Natural killer cell (primary cell): ENCODE measurements at regions not wholly inside any gene's neighbourhood (a gene's known extent, or its start where the extent isn't known, plus 50 kb on each side); places are given as distances from the start of the nearest gene placed in this dataset.
"Not testable (repeated sequence)": the region's sequence is repeated elsewhere in the genome, so short reads cannot be mapped to it uniquely, and the experiment has no call there.

Experiments used
- ATAC-seq, 3 donors: fragments of 150-1000 bp in 2 of 3; fragments of 200-7000 bp in 1 of 3; cut with Tn5 transposase; 1 replicate in 1 of 3; 2 replicates in 2 of 3; pipeline ENCODE4 v1.10.0; 2021; ENCODE audit warnings: mild to moderate bottlenecking in 2 of 3, moderate library complexity in 2 of 3
- DNase-seq, 2 donors: peaks; one replicate each; pipeline versions ENCODE4 v3.0.0 to v3.0.0-alpha.2; 2013 to 2021; ENCODE audit warnings: mixed read lengths in 1 of 2
- H3K27ac ChIP-seq: one replicate; pipeline ENCODE4 v1.5.1; 2013; ENCODE audit warnings: mild to moderate bottlenecking, low read length
- H3K27me3 ChIP-seq: one replicate; pipeline ENCODE4 v1.6.1; 2013; ENCODE audit warnings: low read length; ENCODE audit not compliant: control insufficient read depth, insufficient read depth
- H3K36me3 ChIP-seq: one replicate; pipeline ENCODE4 v1.6.1; 2013; ENCODE audit warnings: low read length; ENCODE audit not compliant: control insufficient read depth, insufficient read depth
- H3K4me1 ChIP-seq: one replicate; pipeline ENCODE4 v1.6.1; 2013; ENCODE audit warnings: low read length; ENCODE audit not compliant: control insufficient read depth, insufficient read depth
- H3K4me3 ChIP-seq: one replicate; pipeline ENCODE4 v1.5.1; 2013; ENCODE audit warnings: low read length
- H3K9me3 ChIP-seq: one replicate; pipeline ENCODE4 v1.6.1; 2013; ENCODE audit warnings: low read length; ENCODE audit not compliant: control insufficient read depth, insufficient read depth
- H3K27ac Mint-ChIP-seq, 2 donors: one replicate each; pipeline ENCODE4 v1.8.0; 2022; ENCODE audit warnings: mild to moderate bottlenecking in 2 of 2, mixed read lengths in 2 of 2, moderate library complexity in 1 of 2
- H3K27me3 Mint-ChIP-seq, 2 donors: one replicate each; pipeline ENCODE4 v1.8.0; 2022; ENCODE audit warnings: low read depth in 2 of 2, mixed read lengths in 2 of 2
- H3K36me3 Mint-ChIP-seq: one replicate; pipeline ENCODE4 v1.8.0; 2022; ENCODE audit warnings: mixed read lengths
- H3K4me1 Mint-ChIP-seq, 2 donors: one replicate each; pipeline ENCODE4 v1.8.0; 2022; ENCODE audit warnings: mixed read lengths in 2 of 2
- H3K4me3 Mint-ChIP-seq: one replicate; pipeline ENCODE4 v1.8.0; 2022; ENCODE audit warnings: mild to moderate bottlenecking, moderate library complexity, mixed read lengths
- H3K9me3 Mint-ChIP-seq, 2 donors: one replicate each; pipeline ENCODE4 v1.8.0; 2022; ENCODE audit warnings: mixed read lengths in 2 of 2
- WGBS: methylation state at CpG from one replicate; pipeline ENCODE4 v1.1.7; 2013; ENCODE audit warnings: missing lambda C conversion rate; ENCODE audit not compliant: insufficient coverage; 5-methylcytosine and 5-hydroxymethylcytosine counted together
- intact Hi-C: fragments of 100-400 bp; cut with micrococcal nuclease; formaldehyde crosslinking; loops from one replicate; pipeline ENCODE4 v1.14.2; 2022

GRCh38 chr9:63326665-63327064, 1958.3 kb downstream of the FOXD4L5 start:
- H3K4me1 Mint-ChIP-seq, result not testable (repeated sequence)

GRCh38 chr9:63325696-63326095, 1959.3 kb downstream of the FOXD4L5 start:
- not testable (repeated sequence) for H3K27ac Mint-ChIP-seq, ATAC-seq

More at GRCh38 chr9:63326665-63327064, 1958.3 kb downstream of the FOXD4L5 start:
- DNase-seq, H3K4me1 ChIP-seq, H3K36me3 ChIP-seq, H3K27me3 Mint-ChIP-seq, H3K4me3 ChIP-seq, intact Hi-C loops, H3K36me3 Mint-ChIP-seq, ATAC-seq, H3K9me3 ChIP-seq, H3K27ac ChIP-seq, H3K27me3 ChIP-seq, H3K27ac Mint-ChIP-seq, H3K9me3 Mint-ChIP-seq, H3K4me3 Mint-ChIP-seq: not testable (repeated sequence)
- 84% methylated on average over 5 of the region's 9 CpGs for WGBS

GRCh38 chr9:63318093-63318492, 1966.9 kb downstream of the FOXD4L5 start:
- H3K36me3 Mint-ChIP-seq, H3K27me3 Mint-ChIP-seq, intact Hi-C loops, H3K9me3 Mint-ChIP-seq, H3K4me3 ChIP-seq, H3K4me1 Mint-ChIP-seq, H3K4me1 ChIP-seq, H3K27ac ChIP-seq, DNase-seq, H3K9me3 ChIP-seq, H3K36me3 ChIP-seq, H3K4me3 Mint-ChIP-seq, H3K27ac Mint-ChIP-seq, ATAC-seq, H3K27me3 ChIP-seq: not testable (repeated sequence)
- WGBS, result no CpG with 5 or more reads among the region's 11 CpGs

More at GRCh38 chr9:63325696-63326095, 1959.3 kb downstream of the FOXD4L5 start:
- H3K27me3 Mint-ChIP-seq, H3K27me3 ChIP-seq, H3K4me3 Mint-ChIP-seq, H3K4me1 ChIP-seq, H3K4me3 ChIP-seq, H3K4me1 Mint-ChIP-seq, DNase-seq, H3K36me3 ChIP-seq, H3K36me3 Mint-ChIP-seq, intact Hi-C loops, H3K9me3 ChIP-seq, H3K9me3 Mint-ChIP-seq, H3K27ac ChIP-seq: not testable (repeated sequence)
- 90% methylated on average over 5 of the region's 5 CpGs for WGBS

- H3K27me3 ChIP-seq, H3K4me3 Mint-ChIP-seq, H3K4me3 ChIP-seq, H3K9me3 ChIP-seq, H3K27ac Mint-ChIP-seq, H3K27ac ChIP-seq, H3K4me1 Mint-ChIP-seq, intact Hi-C loops, H3K27me3 Mint-ChIP-seq, H3K36me3 ChIP-seq, H3K36me3 Mint-ChIP-seq, H3K9me3 Mint-ChIP-seq, ATAC-seq, H3K4me1 ChIP-seq: not testable (repeated sequence)
- WGBS, result 85% methylated on average over 7 of the region's 8 CpGs
- DNase-seq, result peak in 1 of 2 donors; percentile 0
These were observed 1969.6 kb downstream of the FOXD4L5 start for GRCh38 chr9:63315387-63315786.

GRCh38 chr9:63296848-63297247, 1988.2 kb downstream of the FOXD4L5 start:
- H3K36me3 Mint-ChIP-seq, H3K4me3 ChIP-seq, H3K27ac Mint-ChIP-seq, H3K27ac ChIP-seq, intact Hi-C loops, H3K4me1 Mint-ChIP-seq, H3K9me3 ChIP-seq, H3K4me3 Mint-ChIP-seq, H3K27me3 ChIP-seq, H3K27me3 Mint-ChIP-seq, DNase-seq, ATAC-seq, H3K9me3 Mint-ChIP-seq, H3K4me1 ChIP-seq, H3K36me3 ChIP-seq: not testable (repeated sequence)
- 96% methylated on average over 7 of the region's 14 CpGs for WGBS

- H3K27ac ChIP-seq, ATAC-seq, H3K4me1 ChIP-seq, H3K27me3 ChIP-seq, intact Hi-C loops, H3K4me1 Mint-ChIP-seq, H3K36me3 ChIP-seq, H3K9me3 Mint-ChIP-seq, H3K4me3 Mint-ChIP-seq, DNase-seq, H3K4me3 ChIP-seq, H3K27me3 Mint-ChIP-seq, H3K9me3 ChIP-seq, H3K27ac Mint-ChIP-seq, H3K36me3 Mint-ChIP-seq: not testable (repeated sequence)
- 97% methylated on average over 6 of the region's 27 CpGs for whole genome bisulfite sequencing
These were observed 1988.6 kb downstream of the FOXD4L5 start for GRCh38 chr9:63296366-63296765.

- H3K4me3 ChIP-seq, H3K27ac Mint-ChIP-seq, H3K4me1 ChIP-seq, H3K36me3 Mint-ChIP-seq, H3K4me1 Mint-ChIP-seq, H3K4me3 Mint-ChIP-seq, intact Hi-C loops, H3K36me3 ChIP-seq, H3K27me3 ChIP-seq, ATAC-seq, H3K27me3 Mint-ChIP-seq, H3K9me3 ChIP-seq, H3K9me3 Mint-ChIP-seq, H3K27ac ChIP-seq: not testable (repeated sequence)
- DNase-seq, result peak in 1 of 2 donors; percentile 1
- 67% methylated on average over 1 of the region's 1 CpG for WGBS
These were observed 1995.0 kb downstream of the FOXD4L5 start for GRCh38 chr9:63289971-63290370.
